Superior temporal gyrus (tissue), 1 donor: ENCODE measurements at regions not wholly inside any gene's neighbourhood (a gene's known extent, or its start where the extent isn't known, plus 50 kb on each side); places are given as distances from the start of the nearest gene placed in this dataset.
"Not testable (repeated sequence)": the region's sequence is repeated elsewhere in the genome, so short reads cannot be mapped to it uniquely, and the experiment has no call there.

Source experiments
- DNase-seq: peaks from one replicate; pipeline ENCODE4 v3.0.0-alpha.2; 2016; ENCODE audit errors: extremely low spot score

DNA sequence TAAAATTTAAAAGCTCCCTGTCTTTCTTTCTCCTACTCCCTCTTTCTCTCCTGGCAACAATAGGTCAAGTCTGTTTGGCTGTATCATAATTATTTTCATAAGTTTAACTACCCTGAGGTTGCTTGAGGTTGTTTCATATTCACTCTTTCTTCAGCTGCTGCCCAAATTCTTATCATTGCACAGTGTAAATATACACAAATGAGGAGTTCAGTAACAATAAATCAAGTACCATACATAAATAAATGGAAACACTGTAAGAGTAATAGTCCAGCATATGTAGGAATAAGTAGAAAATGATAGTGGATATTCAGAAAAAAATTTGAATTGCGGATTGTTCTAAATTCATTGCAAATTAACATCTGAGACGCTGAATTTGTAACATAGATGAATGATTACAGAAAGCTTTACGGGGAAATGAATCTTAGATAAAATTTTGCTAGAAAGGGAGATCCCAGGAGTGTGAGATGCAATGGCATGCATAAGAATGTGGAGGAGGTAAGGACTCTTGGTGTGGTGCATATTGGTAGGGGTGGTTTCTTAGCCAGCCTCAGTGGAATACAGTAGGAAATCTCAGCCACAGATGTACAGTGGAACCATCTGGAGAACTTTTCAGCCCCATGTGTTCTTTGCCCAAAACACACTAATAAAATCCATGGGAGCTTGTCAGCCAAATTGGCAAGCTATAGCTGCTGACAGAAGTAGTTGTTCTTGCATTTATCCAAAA, 480.7 kb downstream of the HTR1B start:
- DNase-seq: no peak

DNA sequence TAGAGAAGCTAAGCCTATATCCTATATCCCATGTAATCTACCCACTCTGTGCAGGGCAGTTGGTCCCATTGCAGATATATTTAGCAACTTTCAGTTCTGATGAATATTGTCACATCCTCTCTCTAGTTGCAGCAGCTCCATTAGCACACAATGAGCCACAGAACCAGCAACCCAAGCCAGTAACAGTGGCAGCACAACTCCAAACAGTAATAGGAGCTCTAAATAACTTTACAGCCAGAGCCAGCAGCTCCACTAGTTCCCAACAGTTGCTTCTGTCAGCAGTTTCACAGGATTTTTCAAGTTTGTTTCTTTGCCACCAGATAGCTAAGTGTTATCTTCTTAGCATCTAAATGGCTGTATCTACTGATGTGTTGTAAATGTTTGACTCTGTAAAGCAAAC, 490.8 kb downstream of the HTR1B start:
- DNase-seq: no peak

DNA sequence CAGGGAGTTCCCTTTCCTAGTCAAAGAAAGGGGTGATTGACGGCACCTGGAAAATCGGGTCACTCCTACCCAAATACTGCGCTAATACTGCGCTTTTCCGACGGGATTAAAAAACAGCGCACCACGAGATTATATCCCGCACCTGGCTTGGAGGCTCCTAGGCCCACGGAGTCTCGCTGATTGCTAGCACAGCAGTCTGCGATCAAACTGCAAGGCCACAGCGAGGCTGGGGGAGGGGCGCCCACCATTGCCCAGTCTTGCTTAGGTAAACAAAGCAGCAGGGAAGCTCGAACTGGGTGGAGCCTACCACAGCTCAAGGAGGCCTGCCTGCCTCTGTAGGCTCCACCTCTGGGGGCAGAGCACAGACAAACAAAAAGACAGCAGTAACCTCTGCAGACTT, 504.1 kb downstream of the HTR1B start:
- DNase-seq: not testable (repeated sequence)

DNA sequence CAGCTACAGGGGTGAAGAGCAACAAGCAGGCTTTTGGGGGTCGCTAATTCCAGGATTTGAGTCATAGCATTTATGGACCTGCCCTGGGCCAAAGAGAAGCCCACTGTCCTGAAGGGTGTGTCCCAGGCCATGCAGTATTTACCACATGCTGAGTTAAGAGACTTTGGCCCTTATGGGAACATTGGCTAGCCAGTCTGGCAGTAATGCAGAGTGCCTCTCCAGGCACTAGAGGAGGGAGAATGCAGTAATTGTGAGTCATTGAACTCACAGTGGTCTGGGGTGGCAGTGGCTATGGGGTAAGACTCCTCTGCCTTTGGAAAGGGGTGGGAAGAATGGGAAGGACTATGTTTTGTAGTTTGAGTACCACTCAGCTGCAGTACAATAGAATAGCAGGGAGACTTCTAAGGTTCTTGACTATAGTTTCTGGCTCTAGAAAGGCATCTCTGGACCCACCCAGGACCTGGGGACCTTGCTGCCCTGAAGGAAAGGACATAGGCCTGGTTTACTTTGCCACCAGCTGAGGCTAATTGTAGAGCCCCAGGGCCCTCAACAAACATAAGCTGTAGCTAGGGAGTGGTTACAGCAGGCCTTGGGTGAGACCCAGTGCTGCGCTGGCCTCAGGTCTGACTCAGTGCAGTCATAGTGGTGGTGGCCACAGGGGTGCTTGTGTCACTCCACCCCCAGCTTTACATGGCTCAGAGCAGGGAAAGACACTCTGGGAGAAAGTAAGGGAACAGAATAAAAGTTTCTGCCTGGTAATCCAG, 520.9 kb downstream of the HTR1B start:
- DNase-seq: no peak

DNA sequence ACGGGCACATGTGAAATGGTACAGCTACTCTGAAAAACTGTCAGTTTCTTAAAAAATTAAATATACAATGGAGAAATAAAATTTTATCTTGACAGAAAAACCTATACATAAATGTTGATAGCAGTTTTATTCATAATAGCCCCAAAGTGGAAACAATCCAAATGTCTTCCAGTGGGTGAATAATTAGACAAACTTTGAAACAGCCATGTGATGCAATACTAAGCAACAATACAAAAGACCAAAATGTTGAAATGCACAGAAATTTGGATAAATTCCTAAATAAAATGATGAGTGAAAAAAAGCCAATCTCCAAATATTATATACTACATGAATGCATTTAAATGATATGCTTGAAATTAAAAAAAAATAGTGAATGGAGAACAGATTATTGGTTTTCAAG, 523.1 kb downstream of the HTR1B start:
- DNase-seq: no peak

DNA sequence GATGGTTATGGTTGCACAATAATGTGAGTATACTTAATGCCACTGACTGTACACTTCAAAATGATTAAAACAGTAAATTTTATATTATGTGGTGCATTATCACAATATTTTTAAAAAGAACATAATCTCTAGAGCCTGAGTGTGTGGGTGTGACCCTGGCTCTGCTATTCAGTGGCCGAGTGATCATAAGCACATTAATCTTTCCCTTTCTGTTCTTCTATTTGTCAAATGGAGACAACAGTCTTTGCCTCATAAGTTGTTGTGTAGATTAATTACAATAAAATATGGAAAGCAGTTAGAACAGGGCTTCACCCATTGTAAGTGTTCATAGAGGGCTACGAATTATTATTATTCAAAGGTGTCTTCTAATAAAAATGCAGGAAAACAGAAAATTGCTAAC, 548.6 kb downstream of the HTR1B start:
- no peak for DNase-seq

DNA sequence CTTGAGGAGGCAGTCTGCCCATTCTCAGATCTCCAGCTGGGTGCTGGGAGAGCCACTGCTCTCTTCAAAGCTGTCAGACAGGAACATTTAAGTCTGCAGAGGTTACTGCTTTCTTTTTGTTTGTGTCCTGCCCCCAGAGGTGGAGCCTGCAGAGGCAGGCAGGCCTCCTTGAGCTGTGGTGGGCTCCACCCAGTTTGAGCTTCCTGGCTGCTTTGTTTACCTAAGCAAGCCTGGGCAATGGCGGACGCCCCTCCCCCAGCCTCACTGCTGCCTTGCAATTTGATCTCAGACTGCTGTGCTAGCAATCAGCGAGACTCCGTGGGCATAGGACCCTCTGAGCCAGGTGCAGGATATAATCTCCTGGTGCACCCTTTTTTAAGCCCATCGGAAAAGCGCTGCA, 557.8 kb downstream of the HTR1B start:
- DNase-seq: not testable (repeated sequence)

DNA sequence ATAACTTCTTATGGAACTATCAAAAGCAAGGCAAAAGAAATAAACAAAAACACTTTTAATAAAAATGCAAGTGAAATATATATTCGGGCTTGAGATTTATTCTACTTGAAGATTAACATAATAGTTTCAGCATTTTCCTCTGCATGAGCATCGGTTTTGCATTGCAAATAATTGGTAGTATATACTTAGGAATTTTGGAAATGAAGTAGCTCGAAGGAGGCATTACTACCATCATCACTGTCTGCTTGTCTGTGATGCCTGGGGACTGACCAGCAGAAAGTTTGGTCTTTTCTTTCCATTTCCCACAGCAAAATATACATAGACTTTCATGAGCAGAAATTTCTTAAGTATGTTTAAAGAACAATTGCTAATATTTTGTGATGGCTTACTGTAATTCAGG, 570.7 kb downstream of the HTR1B start:
- DNase-seq: no peak

DNA sequence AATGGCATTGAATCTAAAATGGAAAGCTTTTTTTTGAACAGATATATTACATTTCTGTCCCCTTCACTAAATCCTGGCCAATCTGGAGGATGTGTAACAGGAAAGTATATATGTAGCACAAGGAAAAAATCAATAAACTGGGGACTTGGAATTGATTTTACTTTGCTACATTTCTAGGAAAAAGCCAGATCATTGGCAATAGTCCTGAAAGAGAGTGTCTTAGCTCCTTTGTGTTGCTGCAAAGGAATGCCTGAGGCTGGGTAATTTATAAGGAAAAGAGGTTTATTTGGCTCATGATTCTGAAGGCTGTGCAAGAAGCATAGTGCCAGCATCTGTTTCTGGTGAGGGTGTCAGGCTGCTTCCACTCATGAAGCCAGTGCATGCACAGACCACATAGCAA, 574.9 kb downstream of the HTR1B start:
- DNase-seq: no peak

DNA sequence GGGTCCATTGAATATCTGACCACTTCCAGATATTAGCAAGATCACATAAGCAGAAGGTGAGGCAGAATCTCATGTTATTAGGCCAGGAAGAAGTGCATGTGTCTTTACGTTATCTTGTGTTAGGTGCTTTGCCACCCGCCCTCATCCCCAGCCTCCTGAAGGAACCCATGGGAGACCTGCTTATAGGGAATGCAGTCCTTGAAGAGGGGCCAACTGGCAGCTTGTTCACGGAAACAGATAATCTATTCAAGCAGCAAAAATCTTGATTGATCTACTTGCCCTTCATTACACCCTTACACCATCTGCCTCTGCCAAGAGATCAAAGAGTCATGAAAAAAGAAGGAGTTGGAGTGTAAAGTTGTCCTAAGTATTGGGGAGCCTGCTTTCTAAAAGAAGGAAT, 576.4 kb downstream of the HTR1B start:
- DNase-seq: no peak

DNA sequence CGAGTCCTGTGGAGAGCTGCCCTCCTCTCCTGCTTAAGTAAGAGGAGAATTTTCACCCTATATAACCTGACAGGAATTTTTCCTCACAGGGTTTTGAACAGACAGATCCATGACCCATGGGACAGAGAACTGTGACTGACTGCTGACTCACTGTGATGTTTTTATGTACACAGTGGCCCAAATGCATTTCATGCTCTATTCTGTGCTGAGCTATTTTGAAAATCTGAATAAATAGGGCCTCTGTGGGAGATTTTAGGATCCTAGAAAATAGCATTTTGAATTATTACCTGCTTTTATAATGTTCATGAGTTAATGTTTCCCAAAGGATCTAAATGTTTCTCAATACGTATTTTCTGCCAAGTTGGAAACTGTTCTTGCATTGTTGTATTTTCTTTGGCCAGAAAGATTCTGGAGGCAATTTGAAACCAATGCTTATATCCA, 577.4 kb downstream of the HTR1B start:
- DNase-seq: no peak

DNA sequence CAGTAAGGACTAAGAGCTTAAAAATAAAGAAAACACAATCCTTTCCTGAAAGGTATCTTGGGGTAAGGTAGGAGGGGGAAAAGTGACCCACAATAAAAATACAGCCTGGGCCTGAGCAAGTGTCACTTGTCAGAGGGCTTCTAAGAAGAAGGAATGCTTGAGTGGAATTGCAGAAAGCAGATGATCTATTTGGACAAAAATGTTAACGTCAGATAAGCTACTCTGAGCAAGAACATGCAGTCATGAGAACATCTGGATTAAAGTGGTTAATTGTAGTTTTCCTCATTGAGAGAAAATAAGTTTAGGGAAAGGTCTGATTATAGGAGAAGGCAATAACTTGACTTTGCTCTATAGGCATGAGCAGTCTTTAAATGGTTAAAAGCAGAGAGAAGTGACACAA, 581.9 kb downstream of the HTR1B start:
- DNase-seq: no peak

DNA sequence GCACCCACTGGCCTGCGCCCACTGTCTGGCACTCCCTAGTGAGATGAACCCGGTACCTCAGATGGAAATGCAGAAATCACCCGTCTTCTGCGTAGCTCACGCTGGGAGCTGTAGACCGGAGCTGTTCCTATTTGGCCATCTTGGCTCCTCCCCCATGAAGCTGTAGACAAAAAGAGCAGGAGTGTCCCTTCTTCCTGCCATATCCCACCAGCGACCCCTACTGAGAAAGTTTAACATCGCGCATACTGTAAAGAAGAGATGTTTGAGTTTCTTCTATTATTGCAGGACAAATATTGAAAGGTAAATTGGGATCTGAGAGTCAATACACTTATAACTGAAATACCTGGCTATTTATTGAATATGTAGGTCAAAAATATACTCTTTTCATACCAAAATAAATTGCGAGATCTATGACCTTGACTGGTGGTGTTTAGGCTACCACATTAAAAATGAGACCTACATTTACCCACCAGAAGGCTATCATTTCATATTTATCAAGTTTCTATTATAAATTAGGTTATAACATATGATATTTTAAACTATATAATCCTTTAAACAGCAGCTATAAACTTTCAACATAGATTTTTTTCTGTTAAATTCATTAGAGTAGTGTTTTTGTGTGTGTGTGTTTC, 586.3 kb downstream of the HTR1B start:
- no peak for DNase-seq

DNA sequence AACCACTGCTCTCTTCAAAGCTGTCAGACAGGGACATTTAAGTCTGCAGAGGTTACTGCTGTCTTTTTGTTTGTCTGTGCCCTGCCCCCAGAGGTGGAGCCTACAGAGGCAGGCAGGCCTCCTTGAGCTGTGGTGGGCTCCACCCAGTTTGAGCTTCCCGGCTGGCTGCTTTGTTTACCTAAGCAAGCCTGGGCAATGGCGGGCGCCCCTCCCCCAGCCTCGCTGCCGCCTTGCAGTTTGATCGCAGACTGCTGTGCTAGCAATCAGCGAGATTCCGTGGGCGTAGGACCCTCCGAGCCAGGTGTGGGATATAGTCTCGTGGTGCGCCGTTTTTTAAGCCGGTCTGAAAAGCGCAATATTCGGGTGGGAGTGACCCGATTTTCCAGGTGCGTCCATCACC, 586.9 kb downstream of the HTR1B start:
- not testable (repeated sequence) for DNase-seq

DNA sequence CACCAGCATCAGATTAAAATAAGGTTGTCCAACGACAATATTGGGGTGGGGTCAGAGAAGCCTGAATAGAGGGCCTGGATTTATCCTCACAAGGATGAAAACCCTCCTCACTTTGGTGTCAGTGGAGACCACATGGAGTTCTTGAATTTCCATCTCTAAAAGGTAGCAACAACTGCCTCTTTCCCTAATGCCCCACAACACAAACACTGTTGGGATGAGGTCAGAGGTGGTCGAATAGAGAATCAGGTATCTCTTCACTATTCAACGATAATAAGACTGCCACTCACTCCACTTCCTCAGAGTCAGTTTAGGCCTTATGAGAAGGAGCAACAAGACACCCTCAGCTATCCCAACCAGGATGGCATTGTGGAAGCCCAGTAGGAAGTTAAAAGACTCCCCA, 596.1 kb downstream of the HTR1B start:
- DNase-seq: no peak

DNA sequence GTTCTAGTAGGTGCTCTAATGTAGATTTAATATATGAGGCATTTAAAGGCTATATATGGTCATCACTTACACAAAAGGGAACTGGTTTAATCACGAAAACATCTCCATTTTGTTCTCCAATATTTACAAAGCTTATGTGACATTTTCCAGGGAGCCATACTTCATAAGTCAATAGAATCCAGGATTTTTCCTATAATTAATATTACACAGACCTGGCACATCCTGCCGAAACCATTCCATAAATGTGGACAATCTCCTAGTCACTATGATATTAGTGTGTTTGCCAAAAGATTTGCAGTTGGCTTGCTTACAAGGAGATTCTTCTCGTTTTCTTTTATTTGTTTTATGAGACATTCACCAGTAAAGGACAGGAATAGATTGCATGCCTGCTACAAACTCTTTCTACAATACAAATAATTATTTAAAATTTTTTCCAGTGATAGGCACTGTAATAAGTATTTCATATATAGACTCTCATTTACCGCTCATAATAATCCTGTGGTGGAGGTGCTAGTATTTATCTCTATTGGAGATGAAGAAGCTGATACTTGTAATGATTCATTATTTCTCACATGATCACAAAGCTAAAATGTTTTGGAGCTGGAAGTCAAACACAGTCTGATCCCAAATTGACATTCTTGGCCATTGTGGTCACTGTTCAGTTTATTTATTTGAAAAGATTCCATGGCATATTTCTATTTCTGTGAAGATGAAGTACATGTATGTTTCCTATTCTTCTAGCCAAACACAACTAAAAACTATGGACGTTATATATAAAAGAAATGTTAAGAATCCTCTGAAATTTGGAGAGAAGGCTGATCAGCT, 597.0 kb downstream of the HTR1B start:
- DNase-seq: no peak

DNA sequence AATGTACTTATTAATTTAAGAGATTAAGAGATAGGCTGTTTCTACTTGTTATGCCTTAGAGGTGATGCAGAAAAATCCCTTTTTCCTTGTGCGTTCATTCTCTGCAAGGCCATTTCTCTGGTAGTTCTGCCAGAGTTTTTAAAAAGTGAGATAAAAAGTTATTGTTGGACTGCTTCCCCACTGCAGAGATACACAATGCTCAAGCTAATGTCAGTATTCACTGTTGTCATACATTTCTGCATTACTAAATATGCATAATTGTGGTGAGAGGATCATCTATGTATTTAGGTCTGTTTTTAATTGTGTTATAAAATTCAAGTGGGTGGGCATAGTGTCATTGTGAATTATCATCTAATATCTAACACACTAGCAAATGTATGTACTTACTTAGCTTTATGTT, 600.4 kb downstream of the HTR1B start:
- no peak for DNase-seq

DNA sequence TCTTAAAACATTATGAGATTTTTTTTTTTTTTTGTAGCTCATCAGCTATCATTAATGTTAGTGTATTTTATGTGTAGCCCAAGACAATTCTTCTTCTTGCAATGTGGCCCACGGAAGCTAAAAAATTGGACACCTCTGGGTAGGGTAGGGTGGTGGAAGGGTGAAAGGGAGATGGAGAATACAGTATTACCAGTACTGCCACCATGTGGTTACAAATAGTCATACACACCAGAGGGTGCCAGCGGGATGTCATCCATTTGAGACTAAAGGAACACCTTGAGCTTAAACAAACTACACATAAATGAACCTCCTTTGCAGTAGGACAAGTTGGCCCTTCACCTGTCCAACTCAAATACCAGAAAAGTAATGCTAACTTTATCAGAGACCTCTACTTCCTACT, 601.9 kb downstream of the HTR1B start:
- no peak for DNase-seq

DNA sequence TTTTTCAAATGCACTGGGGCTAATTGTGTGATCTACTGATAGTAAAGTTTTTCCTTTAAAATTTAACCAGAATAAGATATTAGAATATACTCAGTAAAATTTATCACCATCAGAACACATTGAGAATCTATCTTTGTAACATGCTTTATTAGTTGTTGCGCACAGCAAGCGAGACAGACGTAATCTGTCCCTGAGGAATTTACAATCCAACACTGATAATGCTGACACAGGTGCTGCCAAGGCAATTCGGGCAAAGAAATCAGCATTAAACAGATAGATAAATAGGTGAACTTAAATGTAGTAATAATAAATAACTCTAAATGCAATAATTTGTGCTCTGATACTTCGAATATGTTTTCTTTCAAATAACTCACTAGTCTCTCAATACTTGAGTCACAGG, 607.2 kb downstream of the HTR1B start:
- no peak for DNase-seq

DNA sequence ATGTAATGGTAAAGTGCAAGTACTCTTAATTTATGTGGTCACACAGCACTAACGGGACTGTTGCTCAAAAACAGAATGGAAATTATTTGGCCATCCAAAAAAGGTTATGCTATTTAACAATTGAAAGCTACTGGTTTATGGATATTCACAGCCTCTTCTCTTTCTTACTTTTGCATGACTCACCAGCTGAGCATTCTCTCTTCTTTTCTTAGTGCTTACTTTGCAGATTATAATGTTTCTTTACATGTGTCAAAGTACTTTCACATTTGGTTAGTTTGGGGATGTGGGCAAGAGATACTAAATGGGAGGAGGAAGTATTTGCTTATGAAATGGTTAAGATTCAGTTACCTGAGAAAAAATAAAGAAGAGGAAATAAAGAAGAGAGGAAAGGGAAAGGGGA, 610.5 kb downstream of the HTR1B start:
- DNase-seq: no peak

DNA sequence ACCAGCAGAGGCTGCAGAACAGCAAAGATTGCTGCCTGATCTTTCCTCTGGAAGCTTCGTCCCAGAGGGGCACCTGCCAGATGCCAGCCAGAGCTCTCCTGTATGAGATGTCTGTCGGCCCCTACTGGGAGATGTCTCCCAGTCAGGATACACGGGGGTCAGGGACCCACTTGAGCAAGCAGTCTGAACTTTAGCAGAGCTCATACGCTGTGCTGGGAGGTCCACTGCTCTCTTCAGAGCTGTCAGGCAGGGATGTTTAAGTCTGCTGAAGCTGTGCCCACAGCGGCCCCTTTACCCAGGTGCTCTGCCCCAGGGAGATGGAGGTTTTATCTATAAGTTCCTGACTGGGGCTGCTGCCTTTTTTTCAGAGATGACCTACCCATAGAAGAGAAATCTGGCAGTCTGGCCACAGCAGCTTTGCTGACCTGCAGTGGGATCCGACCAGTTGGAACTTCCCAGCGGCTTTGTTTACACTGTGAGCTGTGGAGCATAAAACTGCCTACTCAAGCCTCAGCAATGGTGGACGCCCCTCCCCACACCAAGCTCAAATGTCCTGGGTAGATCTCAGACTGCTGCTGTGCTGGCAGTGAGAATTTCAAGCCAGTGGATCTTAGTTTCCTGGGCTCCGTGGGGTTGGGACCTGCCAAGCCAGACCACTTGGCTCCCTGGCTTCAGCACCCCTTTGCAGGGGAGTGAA, 613.9 kb downstream of the HTR1B start:
- not testable (repeated sequence) for DNase-seq
